Loucy (cell line): ENCODE measurements at regions not wholly inside any gene's neighbourhood (a gene's known extent, or its start where the extent isn't known, plus 50 kb on each side); places are given as distances from the start of the nearest gene placed in this dataset.

Source experiments
- EZH2phosphoT487 ChIP-seq: fragments of 200-600 bp; IDR thresholded peaks from 2 replicates; pipeline ENCODE4 v1.6.1; 2018; ENCODE audit warnings: antibody characterized with exemption, mild to moderate bottlenecking, moderate library complexity, borderline replicate concordance
- TF ChIP-seq, protein P1 (sequence below): fragments of 200-600 bp; sonication (generic); conservative IDR thresholded peaks from 2 replicates; pipeline ENCODE4 v1.5.1; 2014; ENCODE audit warnings: mild to moderate bottlenecking, antibody characterized with exemption, low read length

DNA sequence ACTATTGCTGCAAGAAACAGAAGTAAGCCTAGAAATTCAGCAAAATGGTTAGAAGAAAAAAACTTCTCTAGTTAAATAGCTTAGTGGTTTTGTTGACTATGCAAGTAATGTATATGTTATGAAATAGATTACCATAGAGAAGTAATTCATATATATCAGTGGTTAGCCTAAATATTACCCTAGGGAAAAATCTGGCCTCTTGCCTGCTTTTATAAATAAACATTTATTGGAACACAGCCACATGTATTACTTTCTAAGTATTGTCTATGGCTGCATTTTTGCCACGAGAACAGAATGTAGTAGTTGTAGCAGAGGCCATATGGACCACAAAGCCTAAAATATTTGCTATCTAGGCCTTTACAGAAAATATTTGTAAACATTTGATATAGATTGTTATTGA, 1471.7 kb upstream of the PRR20A start:
- TF ChIP-seq, protein P1, sequence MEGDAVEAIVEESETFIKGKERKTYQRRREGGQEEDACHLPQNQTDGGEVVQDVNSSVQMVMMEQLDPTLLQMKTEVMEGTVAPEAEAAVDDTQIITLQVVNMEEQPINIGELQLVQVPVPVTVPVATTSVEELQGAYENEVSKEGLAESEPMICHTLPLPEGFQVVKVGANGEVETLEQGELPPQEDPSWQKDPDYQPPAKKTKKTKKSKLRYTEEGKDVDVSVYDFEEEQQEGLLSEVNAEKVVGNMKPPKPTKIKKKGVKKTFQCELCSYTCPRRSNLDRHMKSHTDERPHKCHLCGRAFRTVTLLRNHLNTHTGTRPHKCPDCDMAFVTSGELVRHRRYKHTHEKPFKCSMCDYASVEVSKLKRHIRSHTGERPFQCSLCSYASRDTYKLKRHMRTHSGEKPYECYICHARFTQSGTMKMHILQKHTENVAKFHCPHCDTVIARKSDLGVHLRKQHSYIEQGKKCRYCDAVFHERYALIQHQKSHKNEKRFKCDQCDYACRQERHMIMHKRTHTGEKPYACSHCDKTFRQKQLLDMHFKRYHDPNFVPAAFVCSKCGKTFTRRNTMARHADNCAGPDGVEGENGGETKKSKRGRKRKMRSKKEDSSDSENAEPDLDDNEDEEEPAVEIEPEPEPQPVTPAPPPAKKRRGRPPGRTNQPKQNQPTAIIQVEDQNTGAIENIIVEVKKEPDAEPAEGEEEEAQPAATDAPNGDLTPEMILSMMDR: no peak
- TF ChIP-seq EZH2phosphoT487: no peak
